H1 (cell line): ENCODE measurements at regions not wholly inside any gene's neighbourhood (a gene's known extent, or its start where the extent isn't known, plus 50 kb on each side); places are given as distances from the start of the nearest gene placed in this dataset.

Source experiments
- CTCF ChIA-PET: fragments of 300-600 bp; sonication (Branson Sonifier 250); formaldehyde crosslinking; loops from one replicate; lab custom pipeline; 2021; ENCODE audit not compliant: partially characterized antibody; lab: Charles Lee
- POLR2A ChIA-PET: fragments of 300-600 bp; sonication (Branson Sonifier 250); formaldehyde crosslinking; loops from one replicate; lab custom pipeline; 2021; ENCODE audit warnings: inconsistent platforms; ENCODE audit not compliant: partially characterized antibody; lab: Charles Lee
- DNase-seq, 2 experiments: peaks; one replicate each; pipeline versions ENCODE4 v3.0.0 to v3.0.0-alpha.2; 2010 to 2022; ENCODE audit warnings: low spot score in 2 of 2, low read depth in 1 of 2, mixed read lengths in 1 of 2
- FAIRE-seq: peaks from 2 replicates; lab custom pipeline; 2011; peaks lifted over from hg19 to GRCh38; lab: Jason Lieb, UNC
- H2AFZ ChIP-seq: 2 replicates; pipeline ENCODE4 v1.8.1; 2012; ENCODE audit warnings: low read length, inconsistent platforms
- H2AK5ac ChIP-seq: 2 replicates; pipeline ENCODE4 v1.6.1; 2013; ENCODE audit warnings: low read depth, low read length
- H2BK120ac ChIP-seq: replicated peaks from 2 replicates; pipeline ENCODE3; 2013; ENCODE audit warnings: low read depth, low read length, inconsistent platforms
- H2BK12ac ChIP-seq: 2 replicates; pipeline ENCODE4 v1.6.1; 2013; ENCODE audit warnings: low read depth, low read length
- H2BK15ac ChIP-seq: 2 replicates; pipeline ENCODE4 v1.6.1; 2013; ENCODE audit warnings: low read length
- H2BK20ac ChIP-seq: 2 replicates; pipeline ENCODE4 v1.6.1; 2013; ENCODE audit warnings: low read length
- H2BK5ac ChIP-seq: 2 replicates; pipeline ENCODE4 v1.6.1; 2013; ENCODE audit warnings: low read depth, low read length
- H3K14ac ChIP-seq: 2 replicates; pipeline ENCODE4 v1.6.1; 2013; ENCODE audit warnings: inconsistent platforms; ENCODE audit not compliant: insufficient read length
- H3K18ac ChIP-seq: 2 replicates; pipeline ENCODE4 v1.6.1; 2013; ENCODE audit warnings: low read length; ENCODE audit errors: extremely low read depth
- H3K23ac ChIP-seq: 2 replicates; pipeline ENCODE4 v1.6.1; 2013; ENCODE audit warnings: inconsistent platforms; ENCODE audit not compliant: insufficient read length
- H3K23me2 ChIP-seq: 2 replicates; pipeline ENCODE4 v1.6.1; 2013; ENCODE audit warnings: low read depth, low read length
- H3K27ac ChIP-seq: 2 replicates; pipeline ENCODE4 v1.6.1; 2011; ENCODE audit warnings: low read depth, low read length, inconsistent platforms
- H3K27me3 ChIP-seq, 4 experiments: replicated peaks in 1 of 4; 1 replicate in 1 of 4; 2 replicates in 3 of 4; pipeline versions ENCODE4 v1.6.1 to v1.8.1; 2011 to 2013; ENCODE audit warnings: low read length in 3 of 4, mild to moderate bottlenecking in 3 of 4, inconsistent platforms in 2 of 4, mixed read lengths in 2 of 4, moderate library complexity in 1 of 4; ENCODE audit not compliant: control insufficient read depth in 3 of 4, insufficient read depth in 3 of 4; ENCODE audit errors: extremely low read depth in 1 of 4
- H3K36me3 ChIP-seq, 4 experiments: 2 replicates each; pipeline versions ENCODE4 v1.6.1 to v1.8.1; 2011 to 2013; ENCODE audit warnings: mild to moderate bottlenecking in 4 of 4, low read length in 3 of 4, moderate library complexity in 2 of 4, control low read depth in 1 of 4, inconsistent platforms in 1 of 4; ENCODE audit not compliant: insufficient read depth in 4 of 4, control insufficient read depth in 2 of 4
- H3K4ac ChIP-seq: replicated peaks from 2 replicates; pipeline ENCODE3; 2013; ENCODE audit warnings: low read length, low read depth, mixed read lengths, inconsistent platforms; ENCODE audit not compliant: insufficient read length
- H3K4me1 ChIP-seq, 4 experiments: replicated peaks in 1 of 4; 1 replicate in 1 of 4; 2 replicates in 3 of 4; pipeline versions ENCODE4 v1.6.1 to v1.8.1; 2011 to 2013; ENCODE audit warnings: low read length in 3 of 4, inconsistent platforms in 2 of 4, mixed read lengths in 1 of 4; ENCODE audit not compliant: insufficient read depth in 4 of 4, control insufficient read depth in 3 of 4
- H3K4me2 ChIP-seq, 2 experiments: 2 replicates each; pipeline versions ENCODE4 v1.6.1 to v1.8.1; 2011 to 2013; ENCODE audit warnings: low read depth in 2 of 2, low read length in 2 of 2, control low read depth in 1 of 2, inconsistent platforms in 1 of 2, mild to moderate bottlenecking in 1 of 2; ENCODE audit not compliant: insufficient read depth in 1 of 2
- H3K4me3 ChIP-seq, 4 experiments: fragments of 200-600, 300-600 bp in 1 of 4; sonication (generic), shearing (Covaris generic), sonication (Bioruptor Twin) in 1 of 4; 2 replicates each; pipeline versions ENCODE4 v1.5.1 to v1.8.1; 2011 to 2016; ENCODE audit warnings: low read length in 4 of 4, low read depth in 3 of 4, control low read depth in 2 of 4, inconsistent platforms in 2 of 4, mild to moderate bottlenecking in 2 of 4, mixed read lengths in 1 of 4, moderate library complexity in 1 of 4; ENCODE audit not compliant: insufficient read depth in 2 of 4; ENCODE audit errors: extremely low read depth in 1 of 4
- H3K56ac ChIP-seq: replicated peaks from 2 replicates; pipeline ENCODE3; 2013; ENCODE audit warnings: low read depth, mild to moderate bottlenecking, mixed read lengths, low read length, inconsistent platforms; ENCODE audit not compliant: insufficient read length
- H3K79me1 ChIP-seq: 2 replicates; pipeline ENCODE4 v1.6.1; 2013; ENCODE audit warnings: low read depth, low read length, control low read depth
- H3K79me2 ChIP-seq, 2 experiments: 2 replicates each; pipeline versions ENCODE4 v1.6.1 to v1.8.1; 2012 to 2013; ENCODE audit warnings: low read length in 2 of 2, mild to moderate bottlenecking in 2 of 2, inconsistent platforms in 1 of 2; ENCODE audit not compliant: insufficient read depth in 2 of 2, control insufficient read depth in 1 of 2
- H3K9ac ChIP-seq, 4 experiments: replicated peaks in 1 of 4; 1 replicate in 1 of 4; 2 replicates in 3 of 4; pipeline versions ENCODE4 v1.6.1 to v1.8.1; 2011 to 2013; ENCODE audit warnings: low read depth in 3 of 4, low read length in 3 of 4, control low read depth in 2 of 4, mild to moderate bottlenecking in 2 of 4, moderate library complexity in 2 of 4, inconsistent platforms in 1 of 4; ENCODE audit errors: extremely low read depth in 1 of 4
- H3K9me3 ChIP-seq, 2 experiments: 2 replicates each; pipeline versions ENCODE4 v1.6.1 to v1.8.1; 2012 to 2013; ENCODE audit warnings: mild to moderate bottlenecking in 2 of 2, moderate library complexity in 2 of 2, control low read depth in 1 of 2, inconsistent platforms in 1 of 2, low read depth in 1 of 2, low read length in 1 of 2, mixed read lengths in 1 of 2; ENCODE audit not compliant: insufficient read depth in 2 of 2
- H4K20me1 ChIP-seq, 2 experiments: replicated peaks in 1 of 2; 2 replicates each; pipeline versions ENCODE3 to v1.8.1; 2011 to 2013; ENCODE audit warnings: inconsistent platforms in 2 of 2, low read length in 2 of 2, mild to moderate bottlenecking in 1 of 2; ENCODE audit not compliant: insufficient read depth in 2 of 2, control insufficient read depth in 1 of 2
- H4K5ac ChIP-seq: 2 replicates; pipeline ENCODE4 v1.6.1; 2013; ENCODE audit warnings: low read length, low read depth, mixed read lengths, inconsistent platforms; ENCODE audit not compliant: insufficient read length
- H4K8ac ChIP-seq: 2 replicates; pipeline ENCODE4 v1.8.0; 2013; ENCODE audit warnings: mild to moderate bottlenecking, moderate library complexity, low read length, inconsistent platforms; ENCODE audit not compliant: insufficient read depth; ENCODE audit errors: extremely low read depth
- H4K91ac ChIP-seq: replicated peaks from 2 replicates; pipeline ENCODE3; 2013; ENCODE audit warnings: low read length, mixed read lengths, inconsistent platforms; ENCODE audit not compliant: insufficient read length
- ASH2L ChIP-seq: fragments of 200-600, 300-600 bp; sonication (generic); IDR thresholded peaks from one replicate; pipeline ENCODE4 v1.7.1; 2017; ENCODE audit warnings: low read length
- ATF3 ChIP-seq: IDR thresholded peaks from 2 replicates; pipeline ENCODE4 v1.6.1; 2011; ENCODE audit warnings: low read depth, mild to moderate bottlenecking, low read length; ENCODE audit not compliant: insufficient read depth
- BACH1 ChIP-seq: IDR thresholded peaks from 2 replicates; pipeline ENCODE4 v1.6.1; 2012; ENCODE audit warnings: low read length, improper control_type of control experiment
- BCL11A ChIP-seq, 2 experiments: IDR thresholded peaks; one replicate each; pipeline ENCODE4 v1.6.1; 2011; ENCODE audit warnings: low read depth in 2 of 2, low read length in 2 of 2, mild to moderate bottlenecking in 2 of 2
- CREB1 ChIP-seq: IDR thresholded peaks from 2 replicates; pipeline ENCODE4 v1.6.1; 2012; ENCODE audit warnings: inconsistent platforms
- EP300 ChIP-seq, 2 experiments: IDR thresholded peaks; 1 replicate in 1 of 2; 2 replicates in 1 of 2; pipeline ENCODE4 v1.6.1; 2011 to 2012; ENCODE audit warnings: low read depth in 2 of 2, low read length in 2 of 2, mild to moderate bottlenecking in 2 of 2, borderline replicate concordance in 1 of 2, inconsistent platforms in 1 of 2, moderate library complexity in 1 of 2
- GTF2F1 ChIP-seq: IDR thresholded peaks from 2 replicates; pipeline ENCODE4 v1.6.1; 2012; ENCODE audit warnings: low read depth, low read length, improper control_type of control experiment, borderline replicate concordance
- JUN ChIP-seq: IDR thresholded peaks from 2 replicates; pipeline ENCODE4 v1.6.1; 2011; ENCODE audit warnings: low read depth, mild to moderate bottlenecking, improper control_type of control experiment, low read length
- KDM4A ChIP-seq: IDR thresholded peaks from one replicate; pipeline ENCODE4 v1.7.1; 2012; ENCODE audit warnings: low read depth, mild to moderate bottlenecking, moderate library complexity, low read length, inconsistent platforms; ENCODE audit not compliant: severe bottlenecking
- MAX ChIP-seq: IDR thresholded peaks from 2 replicates; pipeline ENCODE4 v1.6.1; 2012; ENCODE audit warnings: inconsistent platforms
- POU5F1 ChIP-seq: IDR thresholded peaks from 2 replicates; pipeline ENCODE4 v1.6.1; 2011; ENCODE audit warnings: low read depth, mild to moderate bottlenecking, low read length, moderate library complexity
- SIN3A ChIP-seq, 2 experiments: IDR thresholded peaks in 1 of 2; conservative IDR thresholded peaks in 1 of 2; 2 replicates each; pipeline ENCODE4 v1.6.1; 2011 to 2012; ENCODE audit warnings: low read length in 2 of 2, improper control_type of control experiment in 1 of 2, low read depth in 1 of 2, mild to moderate bottlenecking in 1 of 2
- SIRT6 ChIP-seq: IDR thresholded peaks from one replicate; pipeline ENCODE4 v1.7.1; 2012; ENCODE audit warnings: low read length, inconsistent platforms
- SP4 ChIP-seq: IDR thresholded peaks from 2 replicates; pipeline ENCODE4 v1.6.1; 2012; ENCODE audit warnings: low read length, inconsistent platforms
- SUZ12 ChIP-seq: fragments of 200-600 bp; sonication (generic); IDR thresholded peaks from 2 replicates; pipeline ENCODE4 v1.6.1; 2012; ENCODE audit warnings: mild to moderate bottlenecking, inconsistent platforms, low read length, moderate library complexity, mixed read lengths
- TEAD4 ChIP-seq: IDR thresholded peaks from 2 replicates; pipeline ENCODE4 v1.6.1; 2012; ENCODE audit warnings: low read depth, low read length, inconsistent platforms, mixed read lengths

- FAIRE-seq (no peak), DNase-seq (no peak)
- Histone ChIP-seq H2BK12ac (no peak overlapping the region), H3K4me1 (no peaks in the 10 kb centered on the region), H3K9ac (no peak overlapping the region), H3K56ac (no peak overlapping the region), H3K18ac (no peak overlapping the region), H3K79me2 (no peaks in the 10 kb centered on the region), H2BK5ac (no peak overlapping the region), H3K79me1 (no peaks in the 10 kb centered on the region), H3K23ac (no peak overlapping the region), H4K20me1 (no peaks in the 10 kb centered on the region), H2BK20ac (no peak overlapping the region), H3K23me2 (0 out of 2 replicates have a peak, but pooled peaks cover 2% of the 10 kb centered on the region), H3K4me2 (no peak overlapping the region), H3K4me3 (no peak overlapping the region), H2AFZ (no peak overlapping the region), H2BK120ac (no peak overlapping the region), H3K4ac (no peak overlapping the region), H3K14ac (no peak overlapping the region), H3K9me3 (peaks cover 30 to 42% of the 10 kb centered on the region in 2 experiments), H4K91ac (no peak overlapping the region), H2BK15ac (no peak overlapping the region), H3K27ac (no peak overlapping the region), H3K27me3 (no peaks in the 10 kb centered on the region), H2AK5ac (no peak overlapping the region), H4K8ac (no peak overlapping the region), H3K36me3 (no peaks in the 10 kb centered on the region), H4K5ac (no peak overlapping the region)
- CTCF ChIA-PET = interaction anchor here (0.6 to 1.1 kb wide), 2 partner anchors 48 to 1125 kb away, joined by 3 to 5 read pairs; no protein-coding TSS in a partner anchor
- POLR2A ChIA-PET = no interaction called here
- TF ChIP-seq ASH2L = no peak
- TF ChIP-seq ATF3 = no peak
- TF ChIP-seq BACH1 = no peak
- TF ChIP-seq MAX = no peak
- TF ChIP-seq SIRT6 = no peak
- TF ChIP-seq BCL11A (IDR thresholded peaks at IDR 0.05; ENCODE audit: low read depth in 2 of 2, low read length in 2 of 2) = no peak
- TF ChIP-seq POU5F1 = no peak
- no peak for TF ChIP-seq SP4
- no peak for TF ChIP-seq EP300 (IDR thresholded peaks at IDR 0.05; ENCODE audit: borderline replicate concordance in 1 of 2, low read depth in 2 of 2, low read length in 2 of 2)
- no peak for TF ChIP-seq KDM4A
- no peak for TF ChIP-seq TEAD4
- TF ChIP-seq SIN3A (conservative IDR thresholded peaks at IDR 0.05 in 1 of 2, IDR thresholded peaks at IDR 0.05 in 1 of 2; ENCODE audit: low read depth in 1 of 2, low read length in 2 of 2) = no peak
- TF ChIP-seq JUN = no peak
- TF ChIP-seq SUZ12 = no peak
- TF ChIP-seq GTF2F1 = no peak
- no peak for TF ChIP-seq CREB1
These were observed 108.5 kb downstream of the RSL24D1 start for GRCh38 chr15:55088207-55088606.
